NOMO-1 treated with DMSO at 0.1 percent for 48 hours (cell line): ENCODE measurements at regions not wholly inside any gene's neighbourhood (a gene's known extent, or its start where the extent isn't known, plus 50 kb on each side); places are given as distances from the start of the nearest gene placed in this dataset.

Experiments
- DNase-seq: peaks from one replicate; lab custom pipeline; 2025; ENCODE audit not compliant: unreplicated experiment; lab: John Stamatoyannopoulos, UW

DNA sequence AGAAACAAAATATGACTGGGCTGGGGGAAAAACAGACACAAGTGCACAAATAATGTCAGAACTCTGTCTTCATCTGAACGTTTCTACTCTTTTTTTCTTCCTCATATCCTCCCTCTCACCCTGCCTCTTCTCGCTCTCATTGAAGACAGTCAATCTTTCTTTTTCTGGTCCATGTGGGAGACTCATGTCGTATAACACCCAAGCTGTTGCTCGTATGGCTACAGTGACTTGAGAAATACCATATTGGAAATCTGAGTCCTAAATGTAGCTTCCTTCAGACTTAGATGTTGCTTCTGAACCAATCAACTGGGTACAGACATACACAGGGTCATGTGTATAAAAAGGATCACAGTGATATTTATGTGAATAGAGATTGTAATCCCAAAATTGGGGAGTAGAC, 579.8 kb upstream of the CELF2 start:
- DNase-seq = no peak

DNA sequence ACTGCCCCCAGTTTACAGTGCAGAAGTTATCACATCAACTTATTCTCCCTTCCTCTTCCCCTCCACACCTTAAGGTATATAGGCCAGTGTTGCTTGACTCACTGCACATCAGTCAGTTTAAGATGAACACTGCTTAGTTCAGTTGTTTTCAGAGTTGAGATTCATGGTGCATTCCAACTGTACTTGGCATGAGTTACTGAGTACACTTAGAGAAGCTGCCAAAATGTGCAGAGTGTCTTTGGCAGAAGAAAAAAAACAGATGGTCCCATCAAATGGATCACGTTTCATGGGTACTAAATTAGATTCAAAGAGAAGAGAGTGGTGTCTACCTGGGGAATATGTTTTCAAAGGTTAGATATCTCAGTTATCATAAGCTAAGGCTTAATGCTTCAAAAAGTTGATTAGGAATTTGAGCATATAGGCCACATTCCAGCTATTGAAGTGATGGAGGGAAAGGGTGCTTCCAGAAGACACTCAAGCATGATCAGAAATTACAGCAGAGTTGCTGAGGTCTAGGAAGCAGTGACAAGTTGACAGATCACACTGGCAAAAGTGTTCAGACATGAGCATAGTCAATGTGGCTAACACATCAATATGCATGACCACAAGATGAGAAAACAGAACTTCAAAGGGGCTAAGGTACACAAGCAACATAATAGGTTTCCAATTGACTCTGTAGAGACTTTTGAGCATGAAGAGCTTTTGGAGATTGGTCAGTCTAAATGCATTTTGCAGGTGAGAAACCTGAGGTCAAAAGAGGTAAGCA, 579.2 kb upstream of the CELF2 start:
- DNase-seq = no peak

DNA sequence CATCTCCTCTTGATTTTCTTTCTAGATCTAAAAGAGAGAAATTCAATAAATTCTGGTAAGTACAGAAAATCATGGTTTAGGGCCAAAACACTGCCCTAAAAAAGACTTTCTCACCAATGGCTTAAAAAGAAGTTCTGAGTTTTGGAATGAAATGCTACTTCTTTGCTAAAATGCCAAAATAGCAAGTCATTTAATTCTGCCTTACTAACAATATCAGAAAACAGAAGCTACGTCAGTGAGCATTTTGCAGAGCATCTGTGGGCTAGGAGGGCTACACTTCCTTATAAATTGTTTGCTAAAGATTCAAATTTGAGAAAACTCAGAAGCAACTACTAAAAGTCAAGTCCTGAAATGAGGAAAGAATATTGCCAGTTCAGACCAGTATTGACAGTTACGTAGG, 560.8 kb upstream of the CELF2 start:
- DNase-seq = no peak

DNA sequence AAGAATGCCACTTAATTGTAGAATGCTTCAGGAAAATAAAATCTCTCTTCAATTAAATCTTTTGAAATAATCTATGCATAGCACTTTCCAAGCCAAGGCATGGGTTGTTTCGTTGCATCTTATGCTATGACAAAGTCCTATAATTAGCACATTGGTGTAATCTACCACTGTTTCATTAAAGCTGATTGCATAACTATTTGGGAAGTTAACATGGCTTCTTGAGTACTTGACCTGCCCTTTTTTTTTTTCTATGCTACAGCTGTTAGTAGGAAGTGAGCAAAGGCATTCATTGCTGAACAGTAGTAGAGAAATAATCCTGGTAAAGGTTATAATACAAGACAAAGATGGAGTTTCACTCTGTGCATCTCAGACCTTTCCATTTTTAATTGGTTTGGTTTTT, 557.2 kb upstream of the CELF2 start:
- peak; percentile 85 for DNase-seq

GRCh38 chr10:10462151-10462941, 555.3 kb upstream of the CELF2 start:
- peak; percentile 62 for DNase-seq

DNA sequence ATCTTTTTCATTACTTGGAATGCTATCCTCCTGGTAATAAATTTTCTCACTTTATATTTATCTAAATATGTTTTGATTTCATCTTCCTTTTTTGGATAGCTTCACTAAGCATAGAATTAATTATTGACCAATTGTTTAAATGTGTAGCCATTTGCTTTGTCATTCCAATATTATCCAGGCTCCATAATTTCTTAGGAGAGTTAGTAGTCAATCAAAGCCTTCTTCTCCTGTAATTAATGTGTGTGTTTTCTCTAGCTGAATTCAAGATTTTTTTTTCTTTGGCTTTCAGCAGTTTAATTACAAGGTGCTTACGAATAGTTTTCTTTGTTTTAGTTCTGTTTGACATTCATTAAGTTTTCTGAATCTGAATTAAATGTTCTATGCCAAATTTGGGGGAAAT, 545.9 kb upstream of the CELF2 start:
- no peak for DNase-seq

DNA sequence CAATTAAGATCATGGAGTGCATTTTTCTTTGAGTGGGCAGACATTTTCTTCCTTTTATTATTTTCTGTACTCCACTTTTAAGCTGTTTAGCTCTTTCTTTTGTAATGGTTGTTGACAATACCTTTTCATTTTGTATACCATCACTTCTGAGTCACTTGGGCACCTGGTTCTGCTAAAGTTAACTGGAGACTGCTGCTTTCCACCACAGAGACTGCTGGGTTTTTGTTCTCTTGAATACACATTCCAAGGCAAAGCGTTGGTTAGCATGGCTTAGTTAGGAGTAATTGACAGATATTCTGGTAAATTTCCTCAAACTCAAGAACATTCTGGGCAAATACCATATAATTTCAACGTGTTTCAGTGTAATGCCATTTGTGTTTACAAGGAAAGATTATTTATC, 541.9 kb upstream of the CELF2 start:
- DNase-seq = no peak

- DNase-seq = no peak
Observed at GRCh38 chr10:10477844-10478243, 539.8 kb upstream of the CELF2 start.

DNA sequence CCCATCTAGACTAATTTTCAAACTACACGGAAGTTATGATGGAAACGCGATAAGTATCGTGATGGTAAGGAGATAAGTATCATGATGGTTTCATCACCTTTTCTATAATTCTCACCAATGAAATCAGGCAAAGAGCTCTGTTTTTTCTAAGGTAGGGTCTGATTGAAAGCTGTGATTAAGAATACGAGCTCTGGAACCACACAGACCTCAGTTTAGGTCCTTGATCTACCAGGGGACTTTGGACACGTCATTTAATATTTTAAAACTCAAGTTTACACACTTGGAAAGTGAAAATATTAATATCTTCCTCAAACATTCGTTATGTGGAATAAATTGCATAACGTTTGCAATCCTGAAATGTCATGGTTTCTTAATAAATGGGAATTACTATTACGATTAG, 538.2 kb upstream of the CELF2 start:
- no peak for DNase-seq

- no peak for DNase-seq
Observed at GRCh38 chr10:10482613-10483012, 535.1 kb upstream of the CELF2 start.

- DNase-seq = no peak
Observed at GRCh38 chr10:10489076-10489475, 528.6 kb upstream of the CELF2 start.

DNA sequence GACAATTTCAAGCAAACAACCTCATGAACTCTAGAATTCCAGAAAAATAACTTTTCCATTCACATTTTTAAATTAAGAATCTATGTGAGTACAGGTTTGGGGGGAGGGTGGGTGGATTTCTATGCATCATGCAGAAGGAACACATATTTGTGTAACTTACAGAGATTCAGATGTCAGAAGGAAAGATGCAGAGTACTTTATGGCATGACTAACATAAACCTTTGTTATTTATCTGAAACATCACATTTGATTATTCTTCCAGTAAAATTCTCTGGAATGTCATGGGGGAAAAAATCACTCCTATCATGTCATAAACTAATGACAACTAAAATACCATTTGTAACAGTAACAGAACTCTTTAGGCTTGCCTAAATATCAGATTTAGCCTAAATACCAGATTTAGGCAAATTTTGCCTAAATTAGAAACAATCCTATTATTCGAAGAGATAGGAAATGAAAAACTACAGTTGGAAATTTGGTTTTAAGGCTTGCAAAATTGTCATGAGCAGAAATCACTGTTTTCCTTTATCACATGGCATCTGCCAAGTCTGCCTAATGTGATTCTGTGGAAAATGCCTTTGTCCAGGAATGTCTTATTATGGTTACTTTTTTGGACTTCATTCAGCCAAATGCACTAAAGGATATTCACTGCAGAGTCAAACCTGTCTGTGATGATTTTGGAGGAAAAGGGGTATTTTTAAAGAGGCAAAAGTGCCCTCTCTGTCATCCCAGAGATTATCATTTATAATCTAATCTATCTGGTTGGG, 527.7 kb upstream of the CELF2 start:
- no peak for DNase-seq

DNA sequence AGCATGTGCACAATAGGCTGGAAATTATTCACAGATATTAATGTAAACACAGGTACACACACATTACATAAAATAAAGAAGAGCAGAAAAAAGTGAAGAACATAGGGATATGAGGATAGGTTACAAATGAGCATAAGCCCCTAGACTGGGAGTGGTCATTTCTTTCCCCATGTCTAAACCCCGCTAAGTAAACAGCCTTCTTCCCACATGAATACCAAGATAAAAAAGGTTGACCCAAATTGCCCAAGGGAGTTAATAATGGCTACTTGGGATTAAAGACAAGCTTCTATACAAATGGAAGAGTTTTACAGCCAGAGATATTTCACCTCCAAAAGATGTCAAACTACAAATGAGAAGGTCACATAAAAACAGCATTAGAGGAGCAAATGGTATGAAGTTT, 527.1 kb upstream of the CELF2 start:
- DNase-seq = no peak

DNA sequence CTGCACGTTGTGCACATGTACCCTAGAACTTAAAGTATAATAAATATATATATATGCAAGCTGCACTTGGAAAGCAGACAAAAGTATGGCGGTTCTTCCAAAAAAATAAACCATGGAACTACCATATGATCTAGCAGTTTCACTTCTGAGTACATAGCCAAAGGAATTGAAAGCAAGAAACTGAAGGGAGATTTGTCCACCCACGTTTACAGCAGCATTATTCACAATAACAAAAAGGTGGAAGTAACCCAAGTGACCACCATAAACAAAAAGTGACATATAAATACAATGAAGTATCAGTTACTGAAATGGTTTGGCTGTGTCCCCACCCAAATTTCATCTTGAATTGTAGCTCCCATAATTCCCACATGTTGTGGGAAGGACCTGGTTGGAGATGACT, 525.3 kb upstream of the CELF2 start:
- no peak for DNase-seq

DNA sequence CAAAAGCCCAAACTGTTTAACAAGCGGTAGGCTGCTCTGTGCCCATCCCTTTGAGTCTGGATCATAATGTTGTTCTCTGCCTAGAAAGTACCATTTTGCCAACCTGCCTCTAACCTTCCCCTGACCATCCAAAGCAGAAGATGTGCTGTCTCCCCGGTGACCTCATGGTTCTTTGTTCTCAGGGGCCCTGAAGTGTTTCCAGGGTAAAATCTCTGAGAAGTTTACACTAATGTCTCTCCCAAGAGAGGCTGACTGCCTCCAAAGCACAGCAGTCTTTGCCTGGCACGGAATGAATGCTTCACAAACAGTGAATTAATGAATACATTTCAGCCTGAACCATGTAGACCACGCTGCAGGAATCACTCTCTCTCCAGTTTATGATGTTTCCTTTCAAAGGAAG, 523.8 kb upstream of the CELF2 start:
- DNase-seq = no peak

GRCh38 chr10:10497245-10497644, 520.4 kb upstream of the CELF2 start:
- DNase-seq = no peak

GRCh38 chr10:10498781-10499180, 518.9 kb upstream of the CELF2 start:
- DNase-seq = no peak

GRCh38 chr10:10499839-10500238, 517.8 kb upstream of the CELF2 start:
- peak; percentile 82 for DNase-seq

DNA sequence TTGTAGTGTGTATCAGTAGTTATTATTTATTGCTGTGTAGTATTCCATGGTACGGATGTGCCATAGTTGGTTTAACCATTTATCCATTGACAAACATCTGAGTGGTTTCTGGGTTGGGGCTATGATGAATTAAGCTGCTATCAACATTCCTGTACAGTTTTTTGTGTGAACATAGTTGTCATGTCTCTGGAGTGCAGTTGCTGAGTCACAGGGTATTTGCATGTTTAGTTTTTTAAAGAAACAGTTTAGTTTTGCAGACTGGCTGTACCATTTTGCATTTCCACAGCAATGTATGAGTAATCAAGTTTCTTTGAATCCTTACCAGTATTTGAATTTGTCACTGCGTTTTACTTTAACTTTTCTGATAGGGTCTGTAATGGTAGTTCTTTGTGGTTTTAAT, 516.7 kb upstream of the CELF2 start:
- DNase-seq = no peak

DNA sequence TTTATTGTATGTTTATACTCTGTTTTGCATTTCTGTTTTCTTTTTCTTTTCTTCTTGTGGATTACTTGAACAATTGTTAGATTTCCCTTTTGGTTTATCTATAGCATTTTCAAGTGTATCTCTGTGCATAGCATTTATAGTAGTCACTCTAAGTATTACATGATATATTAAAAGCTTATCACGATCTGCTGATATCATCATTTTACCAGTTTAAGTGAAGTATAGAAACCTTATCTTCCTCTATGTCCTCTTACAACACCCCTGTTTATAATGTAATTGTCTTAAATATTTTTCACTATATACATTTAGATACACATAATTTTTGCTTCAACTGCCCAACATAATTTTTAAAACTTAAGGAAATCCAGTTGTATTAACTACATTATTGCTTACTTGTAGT, 513.9 kb upstream of the CELF2 start:
- DNase-seq = no peak

DNA sequence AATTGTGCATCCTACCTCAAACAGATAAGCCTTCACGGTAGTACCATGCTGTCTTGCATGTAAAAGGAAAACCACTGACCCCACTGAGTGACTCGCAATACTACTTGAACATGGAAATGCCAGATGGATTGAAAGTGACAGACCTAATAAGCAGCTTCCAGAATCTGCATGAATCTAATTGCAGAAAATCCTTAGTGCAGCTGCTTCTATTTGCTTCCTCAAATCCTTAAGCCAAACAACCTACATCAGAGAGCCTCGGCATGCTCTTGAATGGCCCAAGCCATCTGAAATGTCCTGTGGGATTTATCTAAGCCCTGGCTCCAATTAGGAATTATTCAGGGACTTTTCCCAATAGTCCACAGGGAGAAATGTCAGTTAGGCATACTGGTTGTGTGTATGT, 509.5 kb upstream of the CELF2 start:
- DNase-seq = no peak

DNA sequence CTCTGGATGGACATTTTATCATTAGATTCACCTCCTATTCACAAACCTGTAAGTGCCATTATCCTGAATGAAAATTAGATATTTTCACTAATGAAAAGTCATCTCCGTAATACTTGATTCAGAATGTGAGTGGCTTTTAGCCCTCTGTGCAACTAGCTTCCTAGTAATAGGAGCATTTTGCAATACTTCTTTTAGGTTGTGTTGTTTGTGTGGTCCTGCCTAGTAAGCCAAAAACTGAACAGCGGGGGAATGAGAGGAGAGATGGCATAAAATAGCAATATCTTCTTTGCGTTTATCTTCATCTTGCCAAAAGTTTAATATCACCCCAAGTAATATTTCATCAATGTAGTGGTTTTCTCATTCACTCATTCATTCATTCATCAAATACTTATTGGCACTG, 507.5 kb upstream of the CELF2 start:
- no peak for DNase-seq
